GM19372 (cell line): ENCODE measurements at regions not wholly inside any gene's neighbourhood (a gene's known extent, or its start where the extent isn't known, plus 50 kb on each side); places are given as distances from the start of the nearest gene placed in this dataset.
"Not testable (repeated sequence)": the region's sequence is repeated elsewhere in the genome, so short reads cannot be mapped to it uniquely, and the experiment has no call there.

Experiments used
- ATAC-seq: cut with Tn5 transposase; IDR thresholded peaks from one replicate; pipeline ENCODE4 v1.9.1; 2021; ENCODE audit warnings: mild to moderate bottlenecking, low read depth, moderate library complexity; ENCODE audit not compliant: unreplicated experiment

DNA sequence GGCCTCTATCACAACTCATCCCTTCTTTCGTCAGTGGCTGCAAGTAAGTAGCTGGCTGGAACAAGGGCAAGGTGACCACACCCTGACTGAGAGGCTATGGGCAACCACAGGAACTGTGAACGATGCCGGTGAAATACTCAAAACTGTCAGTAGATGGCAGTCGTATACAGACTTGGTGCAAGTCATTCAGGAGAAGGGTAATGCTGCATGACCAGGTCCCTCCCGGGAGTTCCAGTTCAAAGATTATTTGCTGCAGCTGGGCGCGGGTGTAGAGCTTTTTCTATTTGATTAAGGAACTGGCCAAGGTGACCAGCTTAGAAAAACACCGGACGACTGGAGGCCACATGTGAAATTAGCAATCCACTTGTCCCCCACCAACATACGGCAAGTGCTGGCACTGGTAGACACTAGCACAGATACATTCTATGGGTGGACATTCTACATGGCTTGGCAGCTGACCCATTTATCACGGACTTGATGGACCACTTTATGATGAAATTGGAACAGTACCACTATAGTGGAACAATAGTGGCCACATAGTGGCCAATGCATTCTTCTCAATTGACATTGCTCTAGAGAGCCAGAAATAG is 726.6 kb downstream of the TRAM1L1 start:
- peak; percentile 95 for ATAC-seq

DNA sequence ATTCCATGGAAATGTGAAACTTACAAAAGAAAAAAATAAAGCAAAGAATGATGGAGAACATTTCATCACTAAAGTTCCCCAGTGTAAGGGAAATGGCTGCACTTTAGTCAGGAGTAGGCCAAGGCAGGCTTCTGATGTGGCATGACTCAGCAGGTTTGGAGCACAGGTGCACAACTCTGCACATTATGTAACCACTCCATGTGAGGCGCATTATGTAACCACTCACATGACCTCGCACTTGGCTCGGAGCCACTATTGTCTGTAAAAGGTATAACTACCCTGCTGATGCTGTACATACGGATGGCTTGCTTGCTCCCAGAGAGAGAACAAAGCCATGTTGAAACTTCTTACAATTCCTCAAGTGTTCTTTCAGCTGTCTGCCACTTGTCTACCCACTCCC is 727.6 kb downstream of the TRAM1L1 start:
- ATAC-seq: no peak

DNA sequence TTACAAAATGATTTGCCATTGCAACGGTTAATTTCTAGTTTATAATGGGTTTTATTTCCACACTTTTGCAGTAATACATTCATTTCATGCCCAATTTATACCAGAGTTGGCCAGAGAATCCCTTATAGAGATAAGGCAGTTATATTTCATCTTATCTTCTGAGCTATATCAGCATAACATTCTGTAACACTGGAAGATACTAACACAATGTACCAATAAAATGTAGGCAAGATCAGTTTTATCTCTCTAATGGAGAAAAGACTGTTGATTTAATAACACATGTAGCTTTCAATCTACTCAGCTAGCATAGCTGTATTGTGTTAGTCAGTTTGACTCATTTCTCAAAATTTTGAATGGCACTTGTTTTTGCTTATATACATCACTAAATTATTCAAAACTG is 738.6 kb downstream of the TRAM1L1 start:
- ATAC-seq: no peak

DNA sequence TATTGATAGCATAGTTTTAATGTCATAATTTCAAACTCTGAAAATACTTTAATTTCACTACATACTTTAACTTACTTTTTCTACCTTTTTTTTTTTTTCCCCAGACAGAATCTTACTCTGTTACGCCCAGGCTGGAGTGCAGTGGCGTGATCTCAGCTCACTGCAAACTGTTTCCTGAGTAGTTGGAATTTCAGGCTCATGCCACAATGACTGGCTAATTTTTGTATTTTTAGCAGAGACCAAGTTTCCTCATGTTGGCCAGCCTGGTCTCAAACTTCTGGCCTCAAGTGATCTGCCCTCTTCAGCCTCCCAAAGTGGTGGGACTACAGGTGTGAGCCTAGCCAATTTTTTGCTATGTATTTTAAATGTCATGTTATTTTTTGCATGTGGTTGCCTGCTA is 741.6 kb downstream of the TRAM1L1 start:
- no peak for ATAC-seq

DNA sequence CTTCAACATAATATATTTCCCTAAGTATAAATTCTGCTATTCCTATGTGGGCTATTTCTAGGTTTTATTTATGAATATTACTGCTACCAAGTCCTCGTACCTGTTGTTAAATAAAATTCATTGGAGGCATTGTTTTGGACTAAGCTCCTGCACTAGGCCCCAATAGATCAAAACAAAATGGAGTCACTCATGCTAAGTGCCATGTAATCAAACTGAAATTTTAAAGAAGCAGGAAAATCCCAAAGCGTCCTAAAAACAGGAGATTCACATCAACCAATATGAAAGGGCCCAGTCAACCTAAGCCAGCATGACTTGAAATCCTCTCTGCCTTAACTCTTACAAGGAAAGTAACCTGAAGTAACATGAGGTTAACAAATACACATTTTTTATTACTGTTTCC is 743.2 kb downstream of the TRAM1L1 start:
- ATAC-seq: no peak

DNA sequence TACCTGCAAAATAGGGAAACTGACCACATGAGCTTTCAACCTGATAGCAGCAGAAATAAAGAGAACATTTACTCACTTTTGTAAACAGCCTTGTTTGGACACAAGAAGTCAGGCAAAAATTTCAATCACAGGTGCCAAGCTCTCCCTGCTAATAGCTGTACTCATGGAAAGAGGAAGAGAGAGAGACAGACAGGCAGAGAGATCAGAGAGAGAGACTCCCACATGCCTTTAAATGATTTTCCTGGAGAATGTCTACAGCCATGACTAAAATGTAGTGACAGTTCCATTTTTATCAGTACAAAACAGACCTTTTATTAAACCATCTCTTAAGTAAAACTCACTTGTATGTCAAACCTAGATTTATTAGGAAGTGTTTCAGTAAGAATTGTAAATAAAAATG is 752.9 kb downstream of the TRAM1L1 start:
- no peak for ATAC-seq

DNA sequence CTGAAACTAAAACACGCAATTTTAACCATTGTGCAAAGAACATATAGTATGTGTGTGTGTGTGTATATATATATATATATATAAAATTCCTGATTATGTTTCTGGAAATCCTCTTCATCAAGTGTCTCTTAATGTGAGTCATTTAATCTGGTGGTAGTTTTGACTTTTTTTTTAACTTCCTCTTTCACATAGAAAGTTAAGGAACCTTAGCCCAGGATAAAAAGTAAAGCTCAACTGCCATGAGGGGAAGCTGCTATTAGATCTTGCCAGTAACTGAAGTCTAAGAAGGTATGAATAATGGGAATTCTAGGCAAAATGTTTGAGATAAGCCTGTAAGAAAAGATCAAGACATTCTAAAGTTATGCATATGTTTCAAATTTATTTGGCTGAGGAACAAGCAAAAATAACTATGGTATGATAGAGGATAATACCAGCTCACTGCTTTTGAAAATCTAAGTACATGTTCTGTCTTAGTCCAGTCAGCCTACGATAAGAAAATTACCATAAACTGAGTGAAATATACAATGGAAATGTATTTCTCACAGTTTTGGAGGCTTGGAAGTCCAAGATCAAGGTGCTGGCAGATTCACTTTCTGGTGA is 757.0 kb downstream of the TRAM1L1 start:
- ATAC-seq: no peak

DNA sequence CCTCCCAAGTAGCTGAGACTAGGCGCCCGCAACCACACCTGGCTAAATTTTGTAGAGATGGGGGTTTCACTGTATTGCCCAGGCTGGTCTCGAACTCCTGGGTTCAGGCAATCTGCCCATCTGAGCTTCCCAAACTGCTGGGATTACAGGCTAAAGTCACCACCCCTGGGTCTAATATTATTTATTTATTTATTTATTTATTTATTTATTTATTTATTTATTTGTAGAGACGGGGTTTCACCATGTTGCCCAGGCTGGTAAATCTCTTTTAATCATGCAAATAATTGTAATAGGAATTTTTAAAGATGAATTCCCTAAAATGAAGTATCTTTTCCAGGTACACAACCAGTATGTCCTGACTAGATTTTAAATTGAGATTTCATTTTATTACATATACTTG is 761.8 kb downstream of the TRAM1L1 start:
- no peak for ATAC-seq

DNA sequence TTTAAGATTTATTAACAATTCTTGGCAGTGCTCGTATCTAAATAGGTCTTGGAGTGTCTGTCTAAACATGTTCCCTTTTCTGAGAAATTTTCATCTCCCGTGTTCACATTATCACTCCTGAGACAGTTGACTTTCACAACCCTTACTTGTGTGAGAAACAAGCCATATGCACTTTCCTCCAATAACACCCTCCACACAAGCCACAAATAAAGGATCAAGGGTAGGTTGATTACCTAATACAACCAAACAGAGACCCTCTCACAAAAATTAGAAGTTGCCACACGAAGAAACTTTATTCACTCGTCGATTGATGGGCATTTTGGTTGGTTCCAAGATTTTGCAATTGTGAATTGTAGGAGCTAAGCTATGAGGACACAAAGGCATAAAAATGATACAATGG is 763.9 kb downstream of the TRAM1L1 start:
- ATAC-seq: no peak

DNA sequence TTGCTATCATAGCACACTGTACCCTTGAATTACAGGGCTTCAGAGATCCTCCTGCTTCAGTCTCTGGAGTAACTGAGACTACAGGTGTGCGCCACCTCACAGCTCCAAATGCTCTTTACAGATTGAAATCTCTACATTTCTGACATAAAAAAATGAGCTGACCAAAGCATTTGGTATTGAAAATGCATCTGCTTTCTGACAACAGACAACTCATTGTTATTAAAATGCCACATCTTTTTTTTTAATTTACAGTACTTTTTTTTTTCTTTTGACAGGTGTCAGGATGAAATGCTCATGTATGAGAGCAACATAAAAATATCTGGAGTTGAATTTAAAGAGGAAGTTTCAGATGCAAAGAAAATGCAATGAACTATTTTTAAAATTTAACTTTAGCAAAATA is 764.5 kb downstream of the TRAM1L1 start:
- ATAC-seq: no peak

DNA sequence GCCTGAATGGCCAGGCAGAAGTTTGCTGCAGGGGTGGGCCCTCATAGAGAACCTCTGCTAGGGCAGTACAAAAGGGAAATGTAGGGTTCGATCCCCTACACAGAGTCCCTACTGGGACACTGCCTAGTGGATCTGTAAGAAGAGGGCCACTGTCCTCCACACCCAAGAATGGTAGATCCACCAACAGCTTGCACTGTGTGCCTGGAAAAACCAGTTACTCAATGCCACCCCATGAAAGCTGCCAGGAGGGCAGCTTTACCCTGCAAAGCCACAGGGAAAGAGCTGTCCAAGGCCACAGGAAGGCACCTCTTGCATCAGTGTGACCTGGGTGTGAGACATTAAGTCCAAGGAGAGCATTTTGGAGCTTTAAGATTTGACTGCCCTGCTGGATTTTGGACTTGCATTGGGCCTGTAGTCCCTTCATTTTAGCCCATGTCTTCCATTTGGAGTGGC is 781.6 kb downstream of the TRAM1L1 start:
- ATAC-seq: no peak

DNA sequence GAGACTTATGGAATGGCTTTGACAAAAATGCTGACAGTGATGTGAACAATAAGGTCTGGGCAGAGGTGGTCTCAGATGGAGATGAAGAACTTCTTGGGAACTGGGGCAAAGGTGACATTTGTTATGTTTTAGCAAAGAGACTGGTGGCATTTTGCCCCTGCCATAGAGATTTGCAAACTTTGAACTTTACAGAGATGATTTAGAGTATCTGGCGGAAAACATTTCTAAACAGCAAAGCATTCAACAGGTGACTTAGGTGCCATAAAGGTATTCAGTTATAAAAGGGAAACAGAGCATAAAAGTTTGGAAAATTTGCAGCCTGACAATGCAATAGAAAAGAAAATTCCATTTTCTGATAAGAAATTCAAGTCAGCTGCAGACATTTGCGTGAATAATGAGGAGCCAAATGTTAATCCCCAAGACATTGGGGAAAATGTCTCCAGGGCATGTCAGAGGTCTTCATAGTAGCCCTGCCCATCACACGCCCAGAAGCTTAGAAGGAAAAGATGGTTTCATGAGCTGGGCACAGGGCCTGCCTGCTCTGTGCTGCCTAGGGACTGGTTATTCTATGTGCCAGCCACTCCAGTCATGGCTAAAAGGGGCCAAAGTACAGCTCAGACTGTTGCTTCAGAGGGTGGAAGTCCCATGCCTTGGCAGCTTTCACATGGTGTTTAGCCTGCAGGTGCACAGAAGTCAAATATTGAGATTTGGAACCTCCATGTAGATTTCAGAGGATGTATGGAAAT is 782.2 kb downstream of the TRAM1L1 start:
- no peak for ATAC-seq

DNA sequence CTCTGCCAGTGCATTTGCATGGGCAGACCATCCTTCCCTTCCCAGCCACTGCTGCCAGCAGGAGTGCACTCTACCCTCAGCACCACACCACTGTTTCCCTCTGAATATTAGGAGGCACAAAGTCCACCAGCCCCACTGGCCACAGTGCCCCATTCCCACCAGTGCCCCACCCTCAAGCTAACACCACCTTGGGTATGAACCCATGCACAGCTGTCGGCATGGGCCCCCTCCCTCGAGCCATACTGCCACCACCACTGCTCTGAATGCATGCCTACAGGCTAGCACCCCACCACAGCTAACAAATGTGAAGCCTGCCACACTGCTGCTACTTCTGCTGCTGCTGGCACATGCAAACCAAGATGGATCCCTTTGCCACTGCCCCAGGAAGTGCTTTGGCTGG is 810.4 kb downstream of the TRAM1L1 start:
- ATAC-seq: no peak

DNA sequence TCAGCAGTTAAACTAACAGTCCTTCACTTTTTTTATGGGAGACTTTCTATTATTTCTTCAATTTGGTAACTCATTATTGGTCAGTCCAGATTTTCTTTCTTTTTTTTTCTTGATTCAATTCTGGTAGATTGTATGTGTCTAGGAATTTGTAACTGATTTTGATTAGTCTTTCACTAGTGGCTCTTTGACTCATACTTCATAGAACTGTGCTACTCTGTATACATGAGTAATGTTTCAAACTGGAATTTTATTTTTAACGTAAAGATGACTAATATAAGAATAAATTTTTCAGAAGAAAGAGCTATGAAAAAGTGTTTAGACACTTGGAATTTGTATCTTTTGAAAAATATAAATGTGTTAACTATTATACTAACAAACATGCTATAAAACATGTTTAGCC is 813.0 kb downstream of the TRAM1L1 start:
- ATAC-seq: no peak

DNA sequence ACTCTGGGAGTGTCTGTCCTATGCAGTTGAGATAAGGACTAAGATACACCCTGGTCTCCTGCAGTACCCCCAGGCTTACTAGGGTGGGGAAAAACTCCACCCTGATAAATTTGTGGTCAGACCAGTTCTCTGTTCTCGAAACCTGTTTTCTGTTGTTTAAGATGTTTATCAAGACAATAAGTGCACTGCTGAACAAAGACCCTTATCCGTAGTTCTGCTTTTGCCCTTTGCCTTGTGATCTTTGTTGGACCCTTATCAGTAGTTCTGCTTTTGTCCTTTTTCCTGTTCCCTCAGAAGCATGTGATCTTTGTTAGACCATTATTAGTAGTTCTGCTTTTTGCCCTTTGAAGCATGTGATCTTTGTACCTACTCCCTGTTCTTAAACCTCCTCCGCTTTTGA is 824.4 kb downstream of the TRAM1L1 start:
- not testable (repeated sequence) for ATAC-seq

DNA sequence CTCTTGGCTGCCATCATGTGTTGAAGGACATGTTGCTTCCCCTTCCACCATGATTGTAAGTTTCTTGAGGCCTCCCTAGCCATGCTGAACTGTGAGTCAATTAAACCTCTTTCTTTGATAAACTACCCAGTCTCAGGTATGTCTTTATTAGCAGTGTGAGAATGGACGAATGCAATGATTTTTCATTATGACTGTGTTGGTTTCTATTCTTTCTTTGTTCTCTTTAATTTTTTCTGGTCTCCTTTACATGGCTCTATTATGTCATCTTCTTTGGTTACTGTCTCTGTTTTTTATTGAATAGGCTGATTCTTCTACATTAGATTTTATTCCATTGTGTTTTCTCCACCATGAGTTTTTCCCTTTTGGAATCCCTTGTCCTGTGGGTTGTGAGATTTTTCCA is 840.6 kb downstream of the TRAM1L1 start:
- ATAC-seq: no peak

DNA sequence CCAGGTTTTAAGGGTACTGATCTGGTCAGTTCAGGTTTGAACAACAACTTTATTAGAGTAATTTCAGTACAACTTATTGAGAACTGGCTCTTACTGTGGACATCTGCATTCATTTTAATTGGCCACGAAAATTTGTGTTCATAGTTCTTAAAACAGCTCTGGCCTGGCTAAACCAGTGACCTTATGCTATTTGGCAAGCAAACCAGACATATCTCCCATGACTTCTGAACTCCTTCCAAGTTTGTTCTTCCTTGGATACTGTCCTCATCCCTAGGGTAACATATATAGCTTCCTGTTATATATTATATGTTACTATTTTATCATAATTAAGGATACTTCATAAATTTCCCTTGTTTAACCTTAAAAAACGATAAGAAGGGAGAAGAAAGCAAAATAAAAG is 841.9 kb downstream of the TRAM1L1 start:
- ATAC-seq: no peak

DNA sequence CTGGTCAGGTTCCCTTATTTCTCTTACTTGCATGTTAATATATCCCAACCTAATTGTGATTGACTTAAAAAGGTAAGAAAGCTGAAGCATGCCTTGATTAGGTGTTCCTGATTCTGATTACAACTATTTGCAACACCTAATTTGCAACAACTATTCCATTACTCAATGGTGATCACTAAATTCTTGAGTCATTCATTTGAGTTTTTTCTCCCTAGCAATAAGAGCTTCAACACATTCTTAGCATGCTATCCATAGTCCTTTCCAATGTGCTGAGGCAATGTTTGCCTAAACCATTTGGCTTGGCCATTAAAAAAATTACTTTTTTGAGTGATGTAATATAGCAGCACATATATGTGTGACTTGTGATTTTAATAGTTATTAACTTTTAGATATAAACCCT is 851.4 kb downstream of the TRAM1L1 start:
- ATAC-seq: no peak

DNA sequence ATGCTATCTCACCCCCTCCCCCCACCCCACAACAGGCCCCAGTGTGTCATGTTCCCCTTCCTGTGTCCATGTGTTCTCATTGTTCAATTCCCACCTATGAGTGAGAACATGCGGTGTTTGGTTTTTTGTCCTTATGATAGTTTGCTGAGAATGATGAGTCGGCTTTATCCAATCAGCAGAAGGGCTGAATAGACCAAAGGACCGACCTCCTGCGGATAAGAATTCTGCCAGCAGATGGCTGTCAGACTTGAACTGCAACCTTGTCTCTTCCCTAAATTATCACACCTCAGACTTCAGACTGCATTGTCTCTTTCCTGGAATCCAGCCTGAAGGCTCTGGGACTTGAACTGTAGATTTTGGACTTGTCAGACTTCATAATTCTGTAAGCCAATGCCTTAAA is 853.4 kb downstream of the TRAM1L1 start:
- ATAC-seq: not testable (repeated sequence)

DNA sequence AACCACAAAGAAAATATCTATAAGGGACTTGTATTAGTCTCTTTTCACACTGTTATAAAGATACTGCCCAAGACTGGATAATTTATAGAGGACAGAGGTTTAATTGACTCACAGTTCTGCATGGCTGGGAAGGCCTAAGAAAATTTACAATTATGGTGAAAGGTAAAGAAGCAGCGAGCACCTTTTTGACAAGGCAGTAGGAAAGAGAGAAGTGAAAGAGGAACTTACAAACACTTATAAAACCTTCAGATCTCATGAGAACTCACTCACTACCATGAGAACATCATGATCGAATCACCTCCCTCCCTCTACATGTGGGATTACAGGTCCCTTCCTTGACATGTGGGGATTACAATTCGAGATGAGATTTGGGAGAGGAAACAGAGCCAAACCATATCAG is 856.0 kb downstream of the TRAM1L1 start:
- ATAC-seq: no peak

DNA sequence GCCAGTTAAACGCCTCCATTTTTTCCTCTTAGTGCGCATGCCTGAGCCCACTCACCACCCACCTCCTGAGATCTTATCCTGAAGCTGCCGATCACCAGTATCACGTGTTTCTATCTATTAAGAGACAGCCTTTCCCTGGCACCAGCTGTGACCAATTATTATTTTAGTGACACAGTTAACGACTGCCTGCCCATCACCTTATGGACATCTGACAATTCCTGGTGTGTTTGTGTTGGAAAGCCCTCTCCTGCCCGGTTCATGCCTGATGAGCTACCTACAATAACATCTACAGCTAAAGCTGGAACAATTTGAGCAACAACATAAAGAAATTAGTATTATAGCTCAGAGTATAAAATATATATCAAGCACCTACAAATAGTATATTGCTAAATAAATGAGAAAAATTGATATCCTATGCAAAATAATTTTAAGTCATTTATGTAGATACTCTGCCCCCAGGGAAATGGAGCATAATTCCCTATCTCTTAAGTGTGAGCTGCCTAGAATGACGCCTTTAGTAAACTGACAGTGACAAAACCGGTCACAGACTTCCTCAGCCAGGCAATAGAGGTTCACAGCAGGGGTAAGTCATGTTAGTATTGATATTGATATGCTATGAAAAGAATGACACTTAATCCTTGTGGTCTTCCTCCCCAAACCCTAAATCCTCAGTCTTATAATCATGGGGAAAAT is 862.2 kb downstream of the TRAM1L1 start:
- no peak for ATAC-seq
